DND-41 (cell line): ENCODE measurements at regions not wholly inside any gene's neighbourhood (a gene's known extent, or its start where the extent isn't known, plus 50 kb on each side); places are given as distances from the start of the nearest gene placed in this dataset.

Experiments used
- CTCF ChIP-seq: IDR thresholded peaks from 2 replicates; pipeline ENCODE4 v1.5.1; 2012; ENCODE audit warnings: borderline replicate concordance, low read length, moderate library complexity, mild to moderate bottlenecking; ENCODE audit not compliant: poor library complexity, severe bottlenecking; ENCODE audit errors: extremely low read depth
- EZH2 ChIP-seq: IDR thresholded peaks from 3 replicates; pipeline ENCODE4 v1.6.1; 2012; ENCODE audit warnings: borderline replicate concordance, low read depth, mild to moderate bottlenecking, moderate library complexity, low read length, inconsistent platforms; ENCODE audit not compliant: severe bottlenecking

- TF ChIP-seq CTCF (no peak), EZH2 (no peak)
Measured at GRCh38 chr9:30476826-30477225, 1907.6 kb upstream of the ACO1 start.
